Spleen (tissue), 7 donors: ENCODE measurements at regions not wholly inside any gene's neighbourhood (a gene's known extent, or its start where the extent isn't known, plus 50 kb on each side); places are given as distances from the start of the nearest gene placed in this dataset.

Experiments used
- POLR2A ChIP-seq, 3 donors: fragments of 450-650 bp; IDR thresholded peaks; one replicate each; pipeline ENCODE4 v1.5.1; 2017; ENCODE audit warnings: antibody characterized with exemption in 3 of 3, mild to moderate bottlenecking in 1 of 3
- POLR2AphosphoS5 ChIP-seq, 3 donors: sonication (generic); formaldehyde crosslinking; IDR thresholded peaks; one replicate each; pipeline ENCODE4 v1.5.1; 2017; ENCODE audit warnings: antibody characterized with exemption in 3 of 3
- TF ChIP-seq, protein P1 (sequence below), 11 experiments: fragments of 200-600 bp in 7 of 11; fragments of 450-650 bp in 4 of 11; sonication (generic) in 4 of 11; IDR thresholded peaks in 8 of 11; conservative IDR thresholded peaks in 3 of 11; 1 replicate in 7 of 11; 2 replicates in 4 of 11; pipeline versions ENCODE4 v1.4.0 to v1.8.0; 2016 to 2021; ENCODE audit warnings: antibody characterized with exemption in 11 of 11, inconsistent platforms in 4 of 11, mild to moderate bottlenecking in 1 of 11
- donor health status: DM: no; HTN: no; CAD: no; lungs with moderate emphysema.
- donor health status: DM: no; HTN: no; CAD: no.
- donor health status: DM: no; HTN: no; CAD: no.

DNA sequence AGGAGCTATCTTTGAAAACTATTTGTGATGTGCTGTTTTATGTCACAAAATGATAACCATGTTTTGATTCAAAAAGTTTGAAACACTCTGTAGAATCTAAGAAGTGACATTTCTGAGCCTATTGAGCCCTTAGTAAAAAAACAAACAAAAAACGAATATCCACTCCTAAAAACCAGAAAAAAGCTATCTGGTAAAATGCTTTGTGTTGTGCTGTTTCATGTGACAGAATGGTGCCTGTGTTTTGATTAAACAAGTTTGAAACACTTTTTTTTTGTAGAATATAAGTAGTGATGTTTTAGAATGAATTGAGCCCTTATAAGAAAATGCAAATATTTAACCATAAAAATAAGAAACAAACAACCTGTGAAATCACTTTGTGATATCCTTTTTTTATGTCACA lies 105.2 kb upstream of the VPREB1 start:
- TF ChIP-seq, protein P1, sequence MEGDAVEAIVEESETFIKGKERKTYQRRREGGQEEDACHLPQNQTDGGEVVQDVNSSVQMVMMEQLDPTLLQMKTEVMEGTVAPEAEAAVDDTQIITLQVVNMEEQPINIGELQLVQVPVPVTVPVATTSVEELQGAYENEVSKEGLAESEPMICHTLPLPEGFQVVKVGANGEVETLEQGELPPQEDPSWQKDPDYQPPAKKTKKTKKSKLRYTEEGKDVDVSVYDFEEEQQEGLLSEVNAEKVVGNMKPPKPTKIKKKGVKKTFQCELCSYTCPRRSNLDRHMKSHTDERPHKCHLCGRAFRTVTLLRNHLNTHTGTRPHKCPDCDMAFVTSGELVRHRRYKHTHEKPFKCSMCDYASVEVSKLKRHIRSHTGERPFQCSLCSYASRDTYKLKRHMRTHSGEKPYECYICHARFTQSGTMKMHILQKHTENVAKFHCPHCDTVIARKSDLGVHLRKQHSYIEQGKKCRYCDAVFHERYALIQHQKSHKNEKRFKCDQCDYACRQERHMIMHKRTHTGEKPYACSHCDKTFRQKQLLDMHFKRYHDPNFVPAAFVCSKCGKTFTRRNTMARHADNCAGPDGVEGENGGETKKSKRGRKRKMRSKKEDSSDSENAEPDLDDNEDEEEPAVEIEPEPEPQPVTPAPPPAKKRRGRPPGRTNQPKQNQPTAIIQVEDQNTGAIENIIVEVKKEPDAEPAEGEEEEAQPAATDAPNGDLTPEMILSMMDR (IDR thresholded peaks at IDR 0.05 in 8 of 11, conservative IDR thresholded peaks at IDR 0.05 in 3 of 11): no peak
- TF ChIP-seq POLR2A (IDR thresholded peaks at IDR 0.05) (no peak), POLR2AphosphoS5 (IDR thresholded peaks at IDR 0.05) (no peak)
